Kidney (tissue), 13 donors: ENCODE measurements at regions not wholly inside any gene's neighbourhood (a gene's known extent, or its start where the extent isn't known, plus 50 kb on each side); places are given as distances from the start of the nearest gene placed in this dataset.
"Not testable (repeated sequence)": the region's sequence is repeated elsewhere in the genome, so short reads cannot be mapped to it uniquely, and the experiment has no call there.

ENCODE experiments used
- DNase-seq, 5 donors: peaks; one replicate each; pipeline ENCODE4 v3.0.0-alpha.2; 2013 to 2020
- FAIRE-seq: peaks from 2 replicates; lab custom pipeline; 2012; peaks lifted over from hg19 to GRCh38; lab: Jason Lieb, UNC
- H3K27ac ChIP-seq, 2 donors: one replicate each; pipeline ENCODE4 v1.7.0; 2013; ENCODE audit warnings: low read depth in 2 of 2, low read length in 2 of 2, inconsistent platforms in 1 of 2
- H3K27me3 ChIP-seq: one replicate; pipeline ENCODE4 v1.7.1; 2013; ENCODE audit warnings: low read length, inconsistent platforms; ENCODE audit not compliant: control insufficient read depth, insufficient read depth
- H3K36me3 ChIP-seq, 3 donors: one replicate each; pipeline versions ENCODE4 v1.7.0 to v1.7.1; 2013; ENCODE audit warnings: low read length in 3 of 3, control low read depth in 1 of 3, inconsistent platforms in 1 of 3; ENCODE audit not compliant: insufficient read depth in 3 of 3, control insufficient read depth in 2 of 3
- H3K4me1 ChIP-seq, 3 donors: one replicate each; pipeline versions ENCODE4 v1.7.0 to v1.7.1; 2013; ENCODE audit warnings: low read length in 3 of 3, inconsistent platforms in 1 of 3, low read depth in 1 of 3; ENCODE audit not compliant: control insufficient read depth in 2 of 3, insufficient read depth in 2 of 3
- H3K4me3 ChIP-seq, 3 donors: one replicate each; pipeline versions ENCODE4 v1.7.0 to v1.8.1; 2013; ENCODE audit warnings: low read length in 3 of 3, control low read depth in 1 of 3, inconsistent platforms in 1 of 3
- H3K9ac ChIP-seq, 3 donors: one replicate each; pipeline versions ENCODE4 v1.7.0 to v1.7.1; 2013; ENCODE audit warnings: low read length in 3 of 3, control low read depth in 1 of 3, inconsistent platforms in 1 of 3
- H3K9me3 ChIP-seq, 3 donors: one replicate each; pipeline versions ENCODE4 v1.7.0 to v1.7.1; 2013; ENCODE audit warnings: low read length in 3 of 3, control low read depth in 1 of 3, inconsistent platforms in 1 of 3; ENCODE audit not compliant: control insufficient read depth in 2 of 3, insufficient read depth in 1 of 3
- CTCF ChIP-seq: IDR thresholded peaks from 3 replicates; pipeline ENCODE4 v1.5.1; 2012; ENCODE audit warnings: mild to moderate bottlenecking, moderate library complexity, borderline replicate concordance; ENCODE audit not compliant: insufficient read depth; ENCODE audit errors: extremely low read depth
- intact Hi-C: fragments of 100-400 bp; cut with DNase I; formaldehyde crosslinking; loops from one replicate; pipeline ENCODE4 v1.11.1; 2022
- donor health status: control.
- donor health status: control.
- donor health status: control.
- donor health status: control.
- donor health status: control.
- donor health status: DM: yes; HTN: yes; CAD: no.
- donor health status: Normal renal cell carcinoma (clear cell type).

GRCh38 chr16:35602116-35602515, 2142.7 kb downstream of the TP53TG3F start:
- no peak for TF ChIP-seq CTCF
- Histone ChIP-seq H3K9me3 (no peaks in the 10 kb centered on the region), H3K27me3 (no peaks in the 10 kb centered on the region), H3K4me3 (no peak overlapping the region), H3K9ac (no peak overlapping the region), H3K27ac (no peak overlapping the region), H3K36me3 (no peaks in the 10 kb centered on the region), H3K4me1 (peaks cover 0 to 6% (median 0%) of the 10 kb centered on the region in 3 donors)
- intact Hi-C loops, result no loop called here
- no peak for DNase-seq
- no peak for FAIRE-seq

- FAIRE-seq, H3K4me1 ChIP-seq, intact Hi-C loops, H3K27me3 ChIP-seq, DNase-seq, H3K27ac ChIP-seq, H3K36me3 ChIP-seq, H3K4me3 ChIP-seq, H3K9ac ChIP-seq, H3K9me3 ChIP-seq: not testable (repeated sequence)
Observed at GRCh38 chr16:35603371-35603770, 2144.0 kb downstream of the TP53TG3F start.

GRCh38 chr16:35605921-35606320, 2146.5 kb downstream of the TP53TG3F start:
- Histone ChIP-seq H3K4me3 (no peak overlapping the region), H3K9ac (no peak overlapping the region), H3K27ac (no peak overlapping the region), H3K27me3 (no peaks in the 10 kb centered on the region), H3K4me1 (peaks cover 0 to 6% (median 0%) of the 10 kb centered on the region in 3 donors), H3K9me3 (no peaks in the 10 kb centered on the region), H3K36me3 (no peaks in the 10 kb centered on the region)
- intact Hi-C loops, result no loop called here
- FAIRE-seq (no peak), DNase-seq (no peak)
- TF ChIP-seq CTCF, result no peak

- H3K9ac ChIP-seq, FAIRE-seq, H3K27me3 ChIP-seq, H3K27ac ChIP-seq, H3K4me3 ChIP-seq, intact Hi-C loops, DNase-seq, H3K36me3 ChIP-seq, H3K4me1 ChIP-seq: not testable (repeated sequence)
- peaks cover 0 to 11% (median 3%) of the 10 kb centered on the region in 3 donors for H3K9me3 ChIP-seq
Observed at GRCh38 chr16:35614883-35615282, 2155.5 kb downstream of the TP53TG3F start.

GRCh38 chr16:35619176-35619575, 2159.8 kb downstream of the TP53TG3F start:
- H3K36me3 ChIP-seq, intact Hi-C loops, H3K4me1 ChIP-seq, DNase-seq, H3K9ac ChIP-seq, H3K27me3 ChIP-seq, FAIRE-seq, H3K27ac ChIP-seq, H3K4me3 ChIP-seq: not testable (repeated sequence)
- peaks cover 0 to 11% (median 3%) of the 10 kb centered on the region in 3 donors for H3K9me3 ChIP-seq
